Heart left ventricle (tissue), 16 donors: ENCODE measurements at regions not wholly inside any gene's neighbourhood (a gene's known extent, or its start where the extent isn't known, plus 50 kb on each side); places are given as distances from the start of the nearest gene placed in this dataset.
"Not testable (repeated sequence)": the region's sequence is repeated elsewhere in the genome, so short reads cannot be mapped to it uniquely, and the experiment has no call there.

Experiments
- ATAC-seq, 4 donors: fragments of 200-7000 bp; cut with Tn5 transposase; one replicate each; pipeline ENCODE4 v1.9.1; 2020 to 2022; ENCODE audit warnings: moderate library complexity in 4 of 4, mild to moderate bottlenecking in 3 of 4, moderate number of reproducible peaks in 1 of 4
- DNase-seq, 5 donors: peaks; one replicate each; pipeline ENCODE4 v3.0.0-alpha.2; 2020
- H3K27ac ChIP-seq, 12 donors: fragments of 200-600 bp; sonication (generic) in 4 of 12; one replicate each; pipeline versions ENCODE4 v1.5.0 to v1.8.0; 2016 to 2022; ENCODE audit warnings: mild to moderate bottlenecking in 2 of 12
- H3K27me3 ChIP-seq, 9 donors: fragments of 200-600 bp; sonication (generic) in 2 of 9; one replicate each; pipeline versions ENCODE4 v1.5.1 to v1.8.0; 2016 to 2022; ENCODE audit warnings: mild to moderate bottlenecking in 3 of 9
- H3K36me3 ChIP-seq, 9 donors: fragments of 200-600 bp; sonication (generic) in 2 of 9; one replicate each; pipeline versions ENCODE4 v1.5.0 to v1.8.0; 2018 to 2022; ENCODE audit warnings: mild to moderate bottlenecking in 2 of 9
- H3K4me1 ChIP-seq, 12 donors: fragments of 200-600 bp; sonication (generic) in 4 of 12; one replicate each; pipeline versions ENCODE4 v1.5.0 to v1.8.0; 2016 to 2022; ENCODE audit warnings: mild to moderate bottlenecking in 3 of 12
- H3K4me3 ChIP-seq, 12 donors: fragments of 200-600 bp; sonication (generic) in 4 of 12; one replicate each; pipeline versions ENCODE4 v1.5.0 to v1.8.0; 2017 to 2022; ENCODE audit warnings: mild to moderate bottlenecking in 9 of 12, moderate library complexity in 4 of 12
- H3K9me3 ChIP-seq, 12 donors: fragments of 200-600 bp; sonication (generic) in 4 of 12; one replicate each; pipeline versions ENCODE4 v1.5.0 to v1.8.0; 2016 to 2022; ENCODE audit warnings: mild to moderate bottlenecking in 1 of 12
- CTCF ChIP-seq, 12 donors: fragments of 200-600 bp; sonication (generic) in 4 of 12; IDR thresholded peaks; one replicate each; pipeline versions ENCODE4 v1.5.0 to v1.8.0; 2018 to 2022; ENCODE audit warnings: antibody characterized with exemption in 12 of 12, mild to moderate bottlenecking in 5 of 12
- POLR2A ChIP-seq, 2 donors: fragments of 450-650 bp; IDR thresholded peaks; one replicate each; pipeline ENCODE4 v1.6.1; 2017; ENCODE audit warnings: antibody characterized with exemption in 2 of 2, mild to moderate bottlenecking in 2 of 2, moderate library complexity in 2 of 2
- WGBS, 4 donors: extraction: QIAGEN DNeasy Blood & Tissue Kit in 2 of 4; methylation state at CpG; one replicate each; pipeline versions ENCODE4 v1.1.5 to v1.1.7; 2013 to 2018; 5-methylcytosine and 5-hydroxymethylcytosine counted together
- intact Hi-C, 10 donors: fragments of 100-400 bp; cut with DNase I; formaldehyde crosslinking; loops; one replicate each; pipeline versions ENCODE4 v1.11.1 to v1.14.2; 2022
- donor health status: ischemic (EF 13 %, LVEDD 7.1; RV severe dilation, severe dysfunction).
- donor health status: healthy with polysubstance abuse.
- donor health status: DM: no; HTN: yes; CAD: no.
- donor health status: DM: no; HTN: no; CAD: no.
- donor health status: ischemic (EF 25% LVEDD 6.9; RV normal size, moderate dysfunction).
- donor health status: ischemic (EF 25% LVEDD 5.7; RV mildly dilated, moderate dysfunction).
- donor health status: healthy.
- donor health status: DM: yes; HTN: yes; CAD: no.
- donor health status: ischemic (EF 35%, LVEDD 5.7; RV mildly dilated, moderate dysfunction).
- donor health status: nonischemic (EF 11% LVEDD 7.7; RV severe dilation, severe dysfunction).
- donor health status: DM: yes; HTN: yes; CAD: no.
- donor health status: PGD.
- donor health status: ischemic (EF 29% LVEDD 5.4; RV normal size, mild dysfunction).
- donor health status: nonischemic (EF 23%, LVEDD 6.1; RV moderate dilation, normal function).

- DNase-seq (no peak), ATAC-seq (no peak)
- Histone ChIP-seq H3K4me1 (no peaks in the 10 kb centered on the region), H3K27me3 (no peaks in the 10 kb centered on the region), H3K27ac (no peak overlapping the region), H3K36me3 (peaks cover 0 to 12% (median 0%) of the 10 kb centered on the region in 9 donors), H3K9me3 (no peaks in the 10 kb centered on the region), H3K4me3 (no peak overlapping the region)
- TF ChIP-seq CTCF (IDR thresholded peaks at IDR 0.05) (no peak), POLR2A (IDR thresholded peaks at IDR 0.05) (no peak)
- 83 to 95% (median 91%) methylated on average over 2 of the region's 2 CpGs for WGBS, 4 donors
- intact Hi-C loops = no loop called here
These were observed 516.4 kb downstream of the ZEB2 start for GRCh38 chr2:144003460-144004075.

DNA sequence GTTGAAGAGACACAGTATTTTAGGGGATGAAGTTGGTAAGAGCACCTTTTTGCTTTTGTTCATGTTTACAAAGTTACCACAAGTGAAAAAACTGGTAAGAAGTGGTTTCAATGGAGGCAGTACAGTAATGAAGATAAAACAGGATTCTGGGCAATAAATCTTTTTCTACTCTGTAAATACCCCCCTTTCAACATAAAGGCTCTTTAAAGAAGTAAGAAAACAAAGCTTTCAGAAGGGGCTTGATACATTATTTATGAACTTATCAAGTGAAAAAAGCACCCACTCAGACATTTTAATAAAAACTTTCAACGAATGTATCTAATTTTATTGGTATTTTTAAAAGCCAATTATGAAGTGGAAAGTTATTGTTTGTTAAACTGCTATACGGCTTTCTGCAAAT lies 522.9 kb downstream of the ZEB2 start:
- H3K4me3 ChIP-seq = no peak overlapping the region
- ATAC-seq (no peak), DNase-seq (no peak)
- no peaks in the 10 kb centered on the region for H3K36me3 ChIP-seq
- no peak for TF ChIP-seq CTCF (IDR thresholded peaks at IDR 0.05)
- no peak for TF ChIP-seq POLR2A (IDR thresholded peaks at IDR 0.05)
- no peaks in the 10 kb centered on the region for H3K9me3 ChIP-seq
- WGBS, 4 donors = 91 to 96% (median 92%) methylated on average over 2 of the region's 2 CpGs
- intact Hi-C loops = no loop called here
- no peak overlapping the region for H3K27ac ChIP-seq
- no peaks in the 10 kb centered on the region for H3K27me3 ChIP-seq
- H3K4me1 ChIP-seq = no peaks in the 10 kb centered on the region

GRCh38 chr2:143994961-143995360 lies 525.0 kb downstream of the ZEB2 start:
- 85 to 98% (median 93%) methylated on average over 1 of the region's 1 CpG for WGBS, 4 donors
- Histone ChIP-seq H3K9me3 (peaks cover 0 to 9% (median 0%) of the 10 kb centered on the region in 12 donors), H3K27me3 (no peaks in the 10 kb centered on the region), H3K4me1 (no peaks in the 10 kb centered on the region), H3K4me3 (no peak overlapping the region), H3K36me3 (no peaks in the 10 kb centered on the region), H3K27ac (no peak overlapping the region)
- ATAC-seq (no peak), DNase-seq (no peak)
- intact Hi-C loops = no loop called here
- TF ChIP-seq POLR2A (IDR thresholded peaks at IDR 0.05) (no peak), CTCF (IDR thresholded peaks at IDR 0.05) (no peak)

DNA sequence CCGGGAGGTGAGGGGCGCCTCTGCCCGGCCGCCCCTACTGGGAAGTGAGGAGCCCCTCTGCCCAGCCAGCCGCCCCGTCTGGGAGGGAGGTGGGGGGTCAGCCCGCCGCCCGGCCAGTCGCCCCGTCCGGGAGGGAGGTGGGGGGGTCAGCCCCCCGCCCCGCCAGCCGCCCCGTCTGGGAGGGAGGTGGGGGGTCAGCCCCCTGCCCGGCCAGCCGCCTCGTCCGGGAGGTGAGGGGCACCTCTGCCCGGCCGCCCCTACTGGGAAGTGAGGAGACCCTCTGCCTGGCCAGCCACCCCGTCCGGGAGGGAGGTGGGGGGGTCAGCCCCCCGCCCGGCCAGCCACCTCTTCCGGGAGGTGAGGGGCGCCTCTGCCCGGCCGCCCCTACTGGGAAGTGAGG lies 528.3 kb downstream of the ZEB2 start:
- H3K9me3 ChIP-seq, ATAC-seq, DNase-seq, H3K4me3 ChIP-seq, H3K36me3 ChIP-seq, H3K27me3 ChIP-seq, intact Hi-C loops, H3K27ac ChIP-seq, H3K4me1 ChIP-seq: not testable (repeated sequence)
- WGBS, 4 donors = 84 to 98% (median 97%) methylated on average over 6 to 30 of the region's 30 CpGs

GRCh38 chr2:143988082-143988481 lies 531.8 kb downstream of the ZEB2 start:
- H3K9me3 ChIP-seq = peaks cover 0 to 10% (median 2%) of the 10 kb centered on the region in 12 donors
- no peaks in the 10 kb centered on the region for H3K27me3 ChIP-seq
- intact Hi-C loops = no loop called here
- TF ChIP-seq CTCF (IDR thresholded peaks at IDR 0.05) = no peak
- no peak for TF ChIP-seq POLR2A (IDR thresholded peaks at IDR 0.05)
- DNase-seq = no peak
- 92 to 100% (median 100%) methylated on average over 1 of the region's 1 CpG for WGBS, 4 donors
- H3K4me3 ChIP-seq = no peak overlapping the region
- no peak overlapping the region for H3K27ac ChIP-seq
- ATAC-seq = no peak
- H3K4me1 ChIP-seq = no peaks in the 10 kb centered on the region
- no peaks in the 10 kb centered on the region for H3K36me3 ChIP-seq
